ENCODE measurements at regions not wholly inside any gene's neighbourhood (a gene's known extent, or its start where the extent isn't known, plus 50 kb on each side); places are given as distances from the start of the nearest gene placed in this dataset.
A peak's percentile ranks its signal among the peaks of the same experiment; 100 is the strongest.

GRCh38 chr17:77435272-77436057 lies 294.7 kb downstream of the SEC14L1 start:
- no peak for DNase-seq

- no peak for DNase-seq
These were observed 295.3 kb downstream of the SEC14L1 start for GRCh38 chr17:77436058-77436442.

GRCh38 chr17:77436481-77436880 lies 295.7 kb downstream of the SEC14L1 start:
- DNase-seq = no peak

- DNase-seq = no peak
These were observed 296.2 kb downstream of the SEC14L1 start for GRCh38 chr17:77437017-77437416.

- DNase-seq = no peak
These were observed 297.0 kb downstream of the SEC14L1 start for GRCh38 chr17:77437747-77438146.

GRCh38 chr17:77438241-77439188 lies 297.7 kb downstream of the SEC14L1 start:
- DNase-seq = no peak

GRCh38 chr17:77439189-77440018 lies 298.6 kb downstream of the SEC14L1 start:
- DNase-seq = no peak

GRCh38 chr17:77440560-77440981 lies 299.8 kb downstream of the SEC14L1 start:
- peak; percentile 70 for DNase-seq

- peak; percentile 84 for DNase-seq
These were observed 300.6 kb downstream of the SEC14L1 start for GRCh38 chr17:77441130-77441920.

GRCh38 chr17:77441940-77442339 lies 301.2 kb downstream of the SEC14L1 start:
- DNase-seq = peak; percentile 76

- DNase-seq = no peak
These were observed 302.4 kb downstream of the SEC14L1 start for GRCh38 chr17:77442976-77443747.

- no peak for DNase-seq
These were observed 303.0 kb downstream of the SEC14L1 start for GRCh38 chr17:77443748-77444260.

- no peak for DNase-seq
These were observed 303.8 kb downstream of the SEC14L1 start for GRCh38 chr17:77444628-77444983.

GRCh38 chr17:77444984-77445759 lies 304.4 kb downstream of the SEC14L1 start:
- DNase-seq = peak; percentile 92

- peak; percentile 81 for DNase-seq
These were observed 305.2 kb downstream of the SEC14L1 start for GRCh38 chr17:77445760-77446532.

GRCh38 chr17:77446940-77447634 lies 306.3 kb downstream of the SEC14L1 start:
- DNase-seq = no peak

- DNase-seq = no peak
These were observed 308.7 kb downstream of the SEC14L1 start for GRCh38 chr17:77449373-77449907.

All from activated CD4-positive, alpha-beta T cell treated with anti-CD3 and anti-CD28 coated beads, Interleukin-2, Interleukin-6, amounts not matched to agents 100 ng/mL and 50 ng/mL, durations not matched to agents 16 hours and 8 hours (primary cell).